Ishikawa (cell line): ENCODE measurements at regions not wholly inside any gene's neighbourhood (a gene's known extent, or its start where the extent isn't known, plus 50 kb on each side); places are given as distances from the start of the nearest gene placed in this dataset.

ENCODE experiments used
- CEBPB ChIP-seq: IDR thresholded peaks from 2 replicates; pipeline ENCODE4 v1.6.1; 2012
- CREB1 ChIP-seq: IDR thresholded peaks from 2 replicates; pipeline ENCODE4 v1.6.1; 2012; ENCODE audit warnings: low read depth
- EGR1 ChIP-seq: IDR thresholded peaks from 2 replicates; pipeline ENCODE4 v1.6.1; 2012
- EP300 ChIP-seq: IDR thresholded peaks from 2 replicates; pipeline ENCODE4 v1.6.1; 2012; ENCODE audit warnings: borderline replicate concordance
- FOXM1 ChIP-seq: IDR thresholded peaks from 2 replicates; pipeline ENCODE4 v1.6.1; 2012; ENCODE audit warnings: low read depth, borderline replicate concordance
- NFIC ChIP-seq: IDR thresholded peaks from 2 replicates; pipeline ENCODE4 v1.6.1; 2012
- RAD21 ChIP-seq: IDR thresholded peaks from 2 replicates; pipeline ENCODE4 v1.6.1; 2012; ENCODE audit warnings: low read depth
- TAF1 ChIP-seq: IDR thresholded peaks from 2 replicates; pipeline ENCODE4 v1.6.1; 2012; ENCODE audit warnings: low read depth, mild to moderate bottlenecking
- TCF12 ChIP-seq: IDR thresholded peaks from 2 replicates; pipeline ENCODE4 v1.6.1; 2012; ENCODE audit warnings: low read depth
- TEAD4 ChIP-seq: IDR thresholded peaks from 2 replicates; pipeline ENCODE4 v1.6.1; 2012
- YY1 ChIP-seq: IDR thresholded peaks from 2 replicates; pipeline ENCODE4 v1.6.1; 2012; ENCODE audit warnings: low read depth
- ZBTB7A ChIP-seq: IDR thresholded peaks from 2 replicates; pipeline ENCODE4 v1.6.1; 2012; ENCODE audit warnings: low read depth
- TF ChIP-seq, protein P1 (sequence below): IDR thresholded peaks from 2 replicates; pipeline ENCODE4 v1.6.1; 2012; ENCODE audit warnings: low read depth, mild to moderate bottlenecking
- TF ChIP-seq, protein P2 (sequence below): IDR thresholded peaks from 2 replicates; pipeline ENCODE4 v1.6.1; 2012
- TF ChIP-seq, protein P3 (sequence below): IDR thresholded peaks from 2 replicates; pipeline ENCODE4 v1.6.1; 2012

DNA sequence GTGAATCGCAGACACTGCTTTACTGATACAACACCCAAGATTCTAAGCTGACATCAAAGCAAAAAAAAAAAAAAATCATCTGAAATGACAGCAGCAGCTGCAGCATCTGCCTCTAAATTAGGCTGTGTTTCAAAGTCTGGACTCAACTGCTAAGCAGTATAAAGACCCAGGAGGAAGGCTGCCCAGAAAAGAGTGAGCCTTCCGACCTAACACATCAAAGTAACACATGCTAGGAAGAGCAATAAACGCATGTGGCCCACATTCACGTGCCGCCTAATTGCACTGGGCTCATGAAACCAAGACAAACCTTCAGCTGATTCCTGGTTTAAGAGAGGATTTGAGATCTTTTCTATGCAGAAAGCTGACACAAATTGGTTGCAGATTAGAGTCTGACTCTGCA, 317.1 kb downstream of the ZIC4 start:
- TF ChIP-seq ZBTB7A (no peak), RAD21 (no peak), EGR1 (no peak), FOXM1 (no peak), TCF12 (no peak), CEBPB (no peak), TAF1 (no peak), EP300 (no peak), NFIC (no peak), TEAD4 (no peak), YY1 (no peak)
- TF ChIP-seq, protein P1, sequence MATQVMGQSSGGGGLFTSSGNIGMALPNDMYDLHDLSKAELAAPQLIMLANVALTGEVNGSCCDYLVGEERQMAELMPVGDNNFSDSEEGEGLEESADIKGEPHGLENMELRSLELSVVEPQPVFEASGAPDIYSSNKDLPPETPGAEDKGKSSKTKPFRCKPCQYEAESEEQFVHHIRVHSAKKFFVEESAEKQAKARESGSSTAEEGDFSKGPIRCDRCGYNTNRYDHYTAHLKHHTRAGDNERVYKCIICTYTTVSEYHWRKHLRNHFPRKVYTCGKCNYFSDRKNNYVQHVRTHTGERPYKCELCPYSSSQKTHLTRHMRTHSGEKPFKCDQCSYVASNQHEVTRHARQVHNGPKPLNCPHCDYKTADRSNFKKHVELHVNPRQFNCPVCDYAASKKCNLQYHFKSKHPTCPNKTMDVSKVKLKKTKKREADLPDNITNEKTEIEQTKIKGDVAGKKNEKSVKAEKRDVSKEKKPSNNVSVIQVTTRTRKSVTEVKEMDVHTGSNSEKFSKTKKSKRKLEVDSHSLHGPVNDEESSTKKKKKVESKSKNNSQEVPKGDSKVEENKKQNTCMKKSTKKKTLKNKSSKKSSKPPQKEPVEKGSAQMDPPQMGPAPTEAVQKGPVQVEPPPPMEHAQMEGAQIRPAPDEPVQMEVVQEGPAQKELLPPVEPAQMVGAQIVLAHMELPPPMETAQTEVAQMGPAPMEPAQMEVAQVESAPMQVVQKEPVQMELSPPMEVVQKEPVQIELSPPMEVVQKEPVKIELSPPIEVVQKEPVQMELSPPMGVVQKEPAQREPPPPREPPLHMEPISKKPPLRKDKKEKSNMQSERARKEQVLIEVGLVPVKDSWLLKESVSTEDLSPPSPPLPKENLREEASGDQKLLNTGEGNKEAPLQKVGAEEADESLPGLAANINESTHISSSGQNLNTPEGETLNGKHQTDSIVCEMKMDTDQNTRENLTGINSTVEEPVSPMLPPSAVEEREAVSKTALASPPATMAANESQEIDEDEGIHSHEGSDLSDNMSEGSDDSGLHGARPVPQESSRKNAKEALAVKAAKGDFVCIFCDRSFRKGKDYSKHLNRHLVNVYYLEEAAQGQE, result no peak
- TF ChIP-seq, protein P2, sequence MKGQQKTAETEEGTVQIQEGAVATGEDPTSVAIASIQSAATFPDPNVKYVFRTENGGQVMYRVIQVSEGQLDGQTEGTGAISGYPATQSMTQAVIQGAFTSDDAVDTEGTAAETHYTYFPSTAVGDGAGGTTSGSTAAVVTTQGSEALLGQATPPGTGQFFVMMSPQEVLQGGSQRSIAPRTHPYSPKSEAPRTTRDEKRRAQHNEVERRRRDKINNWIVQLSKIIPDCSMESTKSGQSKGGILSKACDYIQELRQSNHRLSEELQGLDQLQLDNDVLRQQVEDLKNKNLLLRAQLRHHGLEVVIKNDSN, result no peak

DNA sequence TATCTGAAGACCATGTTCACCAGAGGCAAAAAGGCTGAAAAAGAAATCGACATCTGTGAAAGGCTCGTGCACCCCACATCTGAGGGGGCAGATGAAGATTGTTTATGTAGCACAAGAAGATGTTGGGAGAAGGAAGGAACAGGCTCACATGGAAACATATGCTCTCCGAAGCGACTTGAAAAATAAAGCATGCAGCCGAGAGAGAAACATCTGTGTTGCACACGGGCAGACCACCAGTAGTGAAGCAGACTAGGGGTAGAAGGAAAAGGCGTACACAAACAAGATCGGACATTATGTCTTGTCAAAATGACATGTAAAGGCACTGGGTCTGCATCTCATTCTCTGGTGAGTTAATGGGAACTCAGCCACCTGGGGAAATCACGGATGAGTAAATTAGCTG, 356.5 kb downstream of the ZIC4 start:
- TF ChIP-seq TEAD4 (no peak), NFIC (no peak), ZBTB7A (no peak), CREB1 (no peak), FOXM1 (no peak), YY1 (no peak), EGR1 (no peak), TAF1 (no peak)
- TF ChIP-seq, protein P1, result no peak
- TF ChIP-seq, protein P2, result no peak
- TF ChIP-seq, protein P3, sequence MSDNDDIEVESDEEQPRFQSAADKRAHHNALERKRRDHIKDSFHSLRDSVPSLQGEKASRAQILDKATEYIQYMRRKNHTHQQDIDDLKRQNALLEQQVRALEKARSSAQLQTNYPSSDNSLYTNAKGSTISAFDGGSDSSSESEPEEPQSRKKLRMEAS, result no peak

DNA sequence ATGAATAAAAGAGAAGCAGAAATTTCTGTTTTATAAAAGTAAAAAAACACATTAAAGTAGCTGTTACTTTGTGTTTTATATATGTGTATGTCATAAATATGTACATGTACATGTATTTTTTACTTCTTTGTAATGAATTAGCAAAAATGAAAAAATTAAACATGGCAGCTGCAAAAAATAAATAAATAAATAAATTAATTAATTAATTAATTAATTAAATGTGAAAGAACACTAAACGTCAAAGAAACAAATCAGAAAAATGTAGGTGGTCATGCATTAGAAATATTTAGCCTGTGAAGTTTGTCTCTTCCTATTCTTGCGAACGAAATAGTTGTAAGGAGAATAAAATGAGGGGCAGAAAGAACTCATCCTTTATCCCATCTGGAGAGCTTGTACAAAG, 357.0 kb downstream of the ZIC4 start:
- TF ChIP-seq, protein P1, result no peak
- TF ChIP-seq, protein P3, result no peak
- TF ChIP-seq TCF12 (no peak), CREB1 (no peak), NFIC (no peak), ZBTB7A (no peak), RAD21 (no peak), CEBPB (no peak), YY1 (no peak), EP300 (no peak), FOXM1 (no peak)
- TF ChIP-seq, protein P2, result no peak

DNA sequence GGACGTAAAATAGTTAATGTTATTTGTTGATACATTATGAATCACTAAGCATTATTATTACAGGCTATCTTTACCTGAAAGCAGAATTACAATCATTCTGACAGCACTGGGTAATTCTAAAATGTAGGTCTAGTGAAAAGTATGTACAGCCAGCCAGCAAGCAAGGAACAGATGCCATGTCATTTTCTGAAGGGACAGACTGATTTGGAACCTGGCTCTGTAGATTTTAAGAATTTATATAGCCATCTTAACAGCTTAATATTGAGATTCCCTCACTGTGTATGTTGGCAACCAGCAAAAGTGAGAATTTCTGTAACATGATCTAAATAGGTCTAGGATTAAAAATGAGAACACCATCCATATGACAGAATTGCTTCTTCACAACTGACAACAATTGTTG, 359.4 kb downstream of the ZIC4 start:
- TF ChIP-seq TAF1, result no peak
- no peak for TF ChIP-seq EP300
- TF ChIP-seq EGR1, result no peak
- TF ChIP-seq CEBPB, result no peak
- no peak for TF ChIP-seq RAD21
- TF ChIP-seq, protein P3, result no peak
- TF ChIP-seq TCF12, result no peak
- no peak for TF ChIP-seq YY1
